ENCODE measurements at regions not wholly inside any gene's neighbourhood (a gene's known extent, or its start where the extent isn't known, plus 50 kb on each side); places are given as distances from the start of the nearest gene placed in this dataset.
"Not testable (repeated sequence)": the region's sequence is repeated elsewhere in the genome, so short reads cannot be mapped to it uniquely, and the experiment has no call there.

- Histone ChIP-seq H3K36me3 (replicated peaks; ENCODE audit: control insufficient read depth, insufficient read depth, low read length) (no peaks in the 10 kb centered on the region), H3K4me3 (ENCODE audit: insufficient read depth, low read depth, low read length) (no peak overlapping the region), H3K27me3 (ENCODE audit: control insufficient read depth, insufficient read depth, low read length) (no peaks in the 10 kb centered on the region)
- no peak for DNase-seq
Measured at GRCh38 chr6:166713434-166714186, 86.6 kb upstream of the RPS6KA2 start.

- no peaks in the 10 kb centered on the region for H3K36me3 ChIP-seq (replicated peaks; ENCODE audit: control insufficient read depth, insufficient read depth, low read length)
- peak; percentile 86 for DNase-seq
- no peak overlapping the region for H3K4me3 ChIP-seq (ENCODE audit: insufficient read depth, low read depth, low read length)
- H3K27me3 ChIP-seq (ENCODE audit: control insufficient read depth, insufficient read depth, low read length) = peaks cover 1% of the 10 kb centered on the region; the same call in 1 of the 2 replicates
Measured at GRCh38 chr6:166712286-166713228, 85.5 kb upstream of the RPS6KA2 start.

GRCh38 chr6:166710084-166710483, 83.0 kb upstream of the RPS6KA2 start:
- peaks cover 1% of the 10 kb centered on the region; the same call in 1 of the 2 replicates for H3K27me3 ChIP-seq (ENCODE audit: control insufficient read depth, insufficient read depth, low read length)
- no peak overlapping the region for H3K4me3 ChIP-seq (ENCODE audit: insufficient read depth, low read depth, low read length)
- H3K36me3 ChIP-seq (replicated peaks; ENCODE audit: control insufficient read depth, insufficient read depth, low read length) = no peaks in the 10 kb centered on the region

GRCh38 chr6:166708460-166708859, 81.4 kb upstream of the RPS6KA2 start:
- H3K4me3 ChIP-seq (ENCODE audit: insufficient read depth, low read depth, low read length) = no peak overlapping the region

More at GRCh38 chr6:166710084-166710483, 83.0 kb upstream of the RPS6KA2 start:
- DNase-seq = no peak

GRCh38 chr6:166707045-166707444, 80.0 kb upstream of the RPS6KA2 start:
- peaks cover 1% of the 10 kb centered on the region; the same call in 1 of the 2 replicates for H3K27me3 ChIP-seq (ENCODE audit: control insufficient read depth, insufficient read depth, low read length)
- no peaks in the 10 kb centered on the region for H3K36me3 ChIP-seq (replicated peaks; ENCODE audit: control insufficient read depth, insufficient read depth, low read length)
- peak; percentile 85 for DNase-seq
- no peak overlapping the region for H3K4me3 ChIP-seq (ENCODE audit: insufficient read depth, low read depth, low read length)

More at GRCh38 chr6:166708460-166708859, 81.4 kb upstream of the RPS6KA2 start:
- H3K27me3 ChIP-seq (ENCODE audit: control insufficient read depth, insufficient read depth, low read length) = peaks cover 1% of the 10 kb centered on the region; the same call in 1 of the 2 replicates
- no peak for DNase-seq
- H3K36me3 ChIP-seq (replicated peaks; ENCODE audit: control insufficient read depth, insufficient read depth, low read length) = no peaks in the 10 kb centered on the region

- Histone ChIP-seq H3K4me3 (ENCODE audit: insufficient read depth, low read depth, low read length) (no peak overlapping the region), H3K27me3 (ENCODE audit: control insufficient read depth, insufficient read depth, low read length) (peaks cover 1% of the 10 kb centered on the region), H3K36me3 (replicated peaks; ENCODE audit: control insufficient read depth, insufficient read depth, low read length) (no peaks in the 10 kb centered on the region)
- DNase-seq = no peak
Measured at GRCh38 chr6:166705069-166705468, 78.0 kb upstream of the RPS6KA2 start.

- H3K27me3 ChIP-seq (ENCODE audit: control insufficient read depth, insufficient read depth, low read length) = peaks cover 1% of the 10 kb centered on the region
- no peak overlapping the region for H3K4me3 ChIP-seq (ENCODE audit: insufficient read depth, low read depth, low read length)
- no peaks in the 10 kb centered on the region for H3K36me3 ChIP-seq (replicated peaks; ENCODE audit: control insufficient read depth, insufficient read depth, low read length)
- DNase-seq = no peak
Measured at GRCh38 chr6:166704171-166704570, 77.1 kb upstream of the RPS6KA2 start.

- H3K36me3 ChIP-seq (replicated peaks; ENCODE audit: control insufficient read depth, insufficient read depth, low read length) = no peaks in the 10 kb centered on the region
- no peak overlapping the region for H3K4me3 ChIP-seq (ENCODE audit: insufficient read depth, low read depth, low read length)
- peaks cover 1% of the 10 kb centered on the region for H3K27me3 ChIP-seq (ENCODE audit: control insufficient read depth, insufficient read depth, low read length)
- no peak for DNase-seq
Measured at GRCh38 chr6:166703149-166703710, 76.2 kb upstream of the RPS6KA2 start.

- DNase-seq; H3K36me3 ChIP-seq (replicated peaks; ENCODE audit: control insufficient read depth, insufficient read depth, low read length); H3K27me3 ChIP-seq (ENCODE audit: control insufficient read depth, insufficient read depth, low read length); H3K4me3 ChIP-seq (ENCODE audit: insufficient read depth, low read depth, low read length): not testable (repeated sequence)
Measured at GRCh38 chr6:166701424-166701823, 74.4 kb upstream of the RPS6KA2 start.

GRCh38 chr6:166700871-166701270, 73.8 kb upstream of the RPS6KA2 start:
- H3K36me3 ChIP-seq (replicated peaks; ENCODE audit: control insufficient read depth, insufficient read depth, low read length); H3K27me3 ChIP-seq (ENCODE audit: control insufficient read depth, insufficient read depth, low read length); H3K4me3 ChIP-seq (ENCODE audit: insufficient read depth, low read depth, low read length); DNase-seq: not testable (repeated sequence)

- Histone ChIP-seq H3K36me3 (replicated peaks; ENCODE audit: control insufficient read depth, insufficient read depth, low read length) (no peaks in the 10 kb centered on the region), H3K4me3 (ENCODE audit: insufficient read depth, low read depth, low read length) (no peak overlapping the region), H3K27me3 (ENCODE audit: control insufficient read depth, insufficient read depth, low read length) (no peaks in the 10 kb centered on the region; the same call in 1 of the 2 replicates)
- no peak for DNase-seq
Measured at GRCh38 chr6:166697113-166697512, 70.1 kb upstream of the RPS6KA2 start.

- Histone ChIP-seq H3K27me3 (ENCODE audit: control insufficient read depth, insufficient read depth, low read length) (no peaks in the 10 kb centered on the region), H3K4me3 (ENCODE audit: insufficient read depth, low read depth, low read length) (no peak overlapping the region), H3K36me3 (replicated peaks; ENCODE audit: control insufficient read depth, insufficient read depth, low read length) (no peaks in the 10 kb centered on the region)
- no peak for DNase-seq
Measured at GRCh38 chr6:166693880-166694279, 66.8 kb upstream of the RPS6KA2 start.

- Histone ChIP-seq H3K4me3 (ENCODE audit: insufficient read depth, low read depth, low read length) (no peak overlapping the region), H3K27me3 (ENCODE audit: control insufficient read depth, insufficient read depth, low read length) (no peaks in the 10 kb centered on the region), H3K36me3 (replicated peaks; ENCODE audit: control insufficient read depth, insufficient read depth, low read length) (no peaks in the 10 kb centered on the region)
- DNase-seq = no peak
Measured at GRCh38 chr6:166692723-166693302, 65.8 kb upstream of the RPS6KA2 start.

- Histone ChIP-seq H3K36me3 (replicated peaks; ENCODE audit: control insufficient read depth, insufficient read depth, low read length) (no peaks in the 10 kb centered on the region), H3K4me3 (ENCODE audit: insufficient read depth, low read depth, low read length) (no peak overlapping the region), H3K27me3 (ENCODE audit: control insufficient read depth, insufficient read depth, low read length) (no peaks in the 10 kb centered on the region)
- no peak for DNase-seq
Measured at GRCh38 chr6:166691746-166692145, 64.7 kb upstream of the RPS6KA2 start.
